ENCODE measurements at regions not wholly inside any gene's neighbourhood (a gene's known extent, or its start where the extent isn't known, plus 50 kb on each side); places are given as distances from the start of the nearest gene placed in this dataset.

GRCh38 chrX:138229718-138230117, 481.8 kb downstream of the FGF13 start (continued):
- no peak for TF ChIP-seq SUZ12 (IDR thresholded peaks at IDR 0.05; ENCODE audit: unreplicated experiment)
- TF ChIP-seq ATF3 (IDR thresholded peaks at IDR 0.05; ENCODE audit: borderline replicate concordance, extremely low read depth, low read depth, low read length), result no peak
- TF ChIP-seq ZBED1 (IDR thresholded peaks at IDR 0.05; ENCODE audit: borderline replicate concordance), result no peak
- TF ChIP-seq SP1 (IDR thresholded peaks at IDR 0.05; ENCODE audit: low read depth, low read length), result no peak
- TF ChIP-seq RUNX3 (IDR thresholded peaks at IDR 0.05; ENCODE audit: low read length), result no peak

- CTCF ChIA-PET, result no interaction called here
- no peaks in the 10 kb centered on the region for H3K9me3 ChIP-seq (replicated peaks; ENCODE audit: control insufficient read depth, insufficient read depth, low read length)
- RAD21 ChIA-PET (ENCODE audit: unreplicated experiment), result no interaction called here
- FAIRE-seq, result no peak
- H3K36me3 ChIP-seq (ENCODE audit: control insufficient read depth in 2 of 2, insufficient read depth in 2 of 2, low read length in 1 of 2), result no peaks in the 10 kb centered on the region
- no peaks in the 10 kb centered on the region for H3K79me2 ChIP-seq (ENCODE audit: control insufficient read depth, insufficient read depth, low read length)
- H2AFZ ChIP-seq (ENCODE audit: control insufficient read depth, low read depth, low read length), result no peak overlapping the region
- 3% methylated on average over 2 of the region's 2 CpGs for WGBS (ENCODE audit: insufficient coverage, insufficient replicate concordance, low lambda C conversion rate, missing lambda C conversion rate)
- H3K4me1 ChIP-seq (ENCODE audit: control insufficient read depth, insufficient read depth, low read length), result no peaks in the 10 kb centered on the region
- no peaks in the 10 kb centered on the region for H3K27me3 ChIP-seq (replicated peaks in 1 of 2; ENCODE audit: control insufficient read depth in 2 of 2, insufficient read depth in 2 of 2, low read length in 1 of 2)
- H3K4me2 ChIP-seq (ENCODE audit: control insufficient read depth, insufficient read depth), result no peak overlapping the region
- TF ChIP-seq CBFB (IDR thresholded peaks at IDR 0.05; ENCODE audit: low read depth), result no peak
- TF ChIP-seq SREBF1 (IDR thresholded peaks at IDR 0.05; ENCODE audit: low read length), result no peak
- TF ChIP-seq CUX1 (IDR thresholded peaks at IDR 0.05; ENCODE audit: insufficient replicate concordance, low read depth, low read length), result no peak
- no peak for TF ChIP-seq ESRRA (IDR thresholded peaks at IDR 0.05; ENCODE audit: low read length)
- TF ChIP-seq MXI1 (IDR thresholded peaks at IDR 0.05; ENCODE audit: low read depth, low read length), result no peak
- no peak for ATAC-seq
- intact Hi-C loops (cut with micrococcal nuclease; ENCODE audit: unreplicated experiment) (no loop called here), in situ Hi-C loops (cut with MboI) (no loop called here)
- BruUV-seq (replicated peaks), result no TSS peak
- POLR2A ChIA-PET, result no interaction called here
- SMC1A ChIA-PET (ENCODE audit: uncharacterized antibody, unreplicated experiment), result no interaction called here
- H4K20me1 ChIP-seq (ENCODE audit: control insufficient read depth, insufficient read depth), result no peaks in the 10 kb centered on the region
- no peak overlapping the region for H3K27ac ChIP-seq (ENCODE audit: control insufficient read depth, insufficient read depth)
- no peak for DNase-seq (ENCODE audit: low read depth, low spot score)
- no peak overlapping the region for H3K4me3 ChIP-seq
- H3K9ac ChIP-seq (ENCODE audit: control insufficient read depth, insufficient read depth, low read length), result no peak overlapping the region
These were observed 471.3 kb downstream of the FGF13 start for GRCh38 chrX:138240266-138240665.

Data from GM12878 (cell line).